ENCODE measurements at regions not wholly inside any gene's neighbourhood (a gene's known extent, or its start where the extent isn't known, plus 50 kb on each side); places are given as distances from the start of the nearest gene placed in this dataset.

- no peak for DNase-seq (ENCODE audit: low read depth)
Observed at GRCh38 chr3:34183114-34183513, 384.7 kb downstream of the PDCD6IP start.

DNA sequence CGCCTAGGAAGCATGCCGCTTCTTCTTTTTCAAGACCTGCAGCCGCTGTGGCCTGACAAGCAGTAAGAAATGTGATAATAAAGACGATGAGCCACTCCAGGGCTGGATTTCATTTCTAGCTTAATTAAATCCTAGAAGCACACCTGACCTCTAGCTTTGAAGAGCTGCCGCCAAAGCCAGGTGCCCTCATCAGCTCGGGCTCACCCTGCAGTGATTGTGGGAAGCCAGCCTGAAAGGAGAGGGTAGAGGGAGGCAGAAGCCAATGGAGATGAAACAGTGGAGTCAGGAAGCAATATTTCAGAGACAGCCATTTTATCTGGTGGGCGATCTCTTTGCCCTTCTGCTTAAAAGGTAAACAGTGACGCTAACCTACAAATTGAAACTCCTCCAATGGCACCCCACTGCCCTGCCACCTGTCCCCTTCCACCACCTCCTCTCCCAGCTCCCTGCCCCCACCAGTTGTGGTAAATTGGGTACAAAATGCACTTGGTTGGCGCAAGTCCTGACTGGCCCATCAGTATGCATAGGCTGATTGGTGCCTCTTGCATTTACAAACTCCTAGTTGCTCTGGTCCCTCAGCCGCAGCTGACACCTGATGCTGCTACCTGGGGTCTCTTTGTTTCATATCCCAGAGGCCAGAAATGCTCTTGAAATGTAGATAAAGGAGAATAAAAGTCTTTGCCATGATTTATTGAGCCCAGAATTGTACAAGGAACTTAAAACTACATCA lies 385.3 kb downstream of the PDCD6IP start:
- no peak for DNase-seq (ENCODE audit: low read depth)

- no peak for DNase-seq (ENCODE audit: low read depth)
Observed at GRCh38 chr3:34185301-34185700, 386.9 kb downstream of the PDCD6IP start.

- DNase-seq (ENCODE audit: low read depth), result no peak
Observed at GRCh38 chr3:34189133-34189532, 390.7 kb downstream of the PDCD6IP start.

GRCh38 chr3:34196914-34197313 lies 398.5 kb downstream of the PDCD6IP start:
- no peak for DNase-seq (ENCODE audit: low read depth)

GRCh38 chr3:34198309-34198708 lies 399.9 kb downstream of the PDCD6IP start:
- DNase-seq (ENCODE audit: low read depth), result no peak

DNA sequence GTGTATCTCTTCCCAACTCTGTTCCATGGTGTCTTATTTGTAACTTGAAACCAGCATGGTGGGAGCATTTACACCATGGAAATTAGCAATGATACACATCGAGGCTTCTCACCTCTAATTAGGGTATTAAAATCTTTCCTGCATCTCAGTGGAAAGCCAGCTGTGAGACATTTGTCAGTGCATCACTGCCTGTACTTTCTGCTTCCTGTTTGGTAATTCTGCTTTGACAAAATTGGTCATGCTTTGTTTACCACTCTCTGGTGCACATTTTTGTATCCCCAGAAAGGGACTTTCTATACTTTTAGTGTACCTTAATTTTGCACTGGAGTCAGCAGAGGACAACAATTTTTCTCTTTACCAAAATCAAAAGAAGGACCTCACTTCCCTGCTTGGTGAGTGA lies 402.1 kb downstream of the PDCD6IP start:
- no peak for DNase-seq (ENCODE audit: low read depth)

DNA sequence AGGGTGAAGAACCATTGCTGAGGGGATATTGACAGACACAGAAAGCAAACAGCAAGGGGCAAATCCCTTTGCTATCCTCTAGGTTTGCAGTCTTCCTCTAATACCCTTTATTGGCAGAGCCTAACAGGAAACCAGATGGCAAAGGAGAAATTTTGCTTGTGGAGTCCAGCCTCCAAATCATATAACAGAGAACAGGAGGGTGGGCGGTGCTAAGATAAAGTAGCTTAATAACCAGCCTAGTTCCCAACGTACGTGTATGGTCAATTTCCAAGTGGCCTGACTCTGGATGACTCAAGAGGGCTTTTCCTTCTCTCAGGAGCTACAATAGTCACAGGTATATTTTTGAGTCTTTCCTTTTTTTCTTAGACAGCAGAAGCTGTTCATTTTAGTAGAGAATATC lies 404.5 kb downstream of the PDCD6IP start:
- DNase-seq (ENCODE audit: low read depth), result no peak

- DNase-seq (ENCODE audit: low read depth), result no peak
Observed at GRCh38 chr3:34203386-34203785, 405.0 kb downstream of the PDCD6IP start.

GRCh38 chr3:34207002-34207401 lies 408.6 kb downstream of the PDCD6IP start:
- no peak for DNase-seq (ENCODE audit: low read depth)

- DNase-seq (ENCODE audit: low read depth), result no peak
Observed at GRCh38 chr3:34207806-34208205, 409.4 kb downstream of the PDCD6IP start.

DNA sequence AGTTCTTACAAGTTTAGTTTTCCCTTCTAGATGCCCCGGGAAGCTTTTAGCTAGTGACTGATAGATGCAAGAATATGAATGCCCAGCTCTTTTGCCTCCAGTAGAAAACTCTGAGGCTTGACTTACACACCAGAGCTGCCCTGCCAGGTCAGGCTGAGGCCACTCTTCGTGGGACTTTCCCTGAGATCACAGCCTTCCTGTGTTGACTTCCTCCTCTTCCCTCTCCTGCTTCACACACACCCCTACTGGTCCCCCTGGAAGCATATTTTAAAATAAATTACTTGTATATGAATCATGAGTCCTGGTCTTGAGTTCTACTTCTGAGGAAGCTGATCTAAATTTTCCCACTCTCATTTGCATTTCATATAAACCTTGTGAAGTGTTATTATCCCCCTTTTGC lies 413.7 kb downstream of the PDCD6IP start:
- no peak for DNase-seq (ENCODE audit: low read depth)

DNA sequence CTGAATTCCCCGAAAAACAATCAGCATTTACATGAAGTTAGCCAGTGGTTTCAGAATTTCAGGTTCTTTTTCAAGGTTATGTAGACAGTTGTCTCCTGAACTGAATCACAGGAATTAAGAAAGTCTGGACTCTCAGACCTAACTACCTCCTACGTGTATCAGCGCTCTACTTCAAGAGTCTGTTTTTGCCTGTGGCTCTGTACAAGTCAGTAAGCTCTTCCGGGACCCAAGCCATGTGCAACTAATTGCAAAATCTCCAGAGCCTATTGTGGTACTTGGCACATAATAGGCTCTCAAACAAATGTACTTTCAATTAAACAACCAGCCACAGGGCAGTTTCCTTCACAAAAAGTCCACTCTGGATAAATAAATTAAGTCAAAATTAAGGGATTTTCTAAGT lies 414.2 kb downstream of the PDCD6IP start:
- DNase-seq (ENCODE audit: low read depth), result no peak

- DNase-seq (ENCODE audit: low read depth), result no peak
Observed at GRCh38 chr3:34213478-34213877, 415.0 kb downstream of the PDCD6IP start.

DNA sequence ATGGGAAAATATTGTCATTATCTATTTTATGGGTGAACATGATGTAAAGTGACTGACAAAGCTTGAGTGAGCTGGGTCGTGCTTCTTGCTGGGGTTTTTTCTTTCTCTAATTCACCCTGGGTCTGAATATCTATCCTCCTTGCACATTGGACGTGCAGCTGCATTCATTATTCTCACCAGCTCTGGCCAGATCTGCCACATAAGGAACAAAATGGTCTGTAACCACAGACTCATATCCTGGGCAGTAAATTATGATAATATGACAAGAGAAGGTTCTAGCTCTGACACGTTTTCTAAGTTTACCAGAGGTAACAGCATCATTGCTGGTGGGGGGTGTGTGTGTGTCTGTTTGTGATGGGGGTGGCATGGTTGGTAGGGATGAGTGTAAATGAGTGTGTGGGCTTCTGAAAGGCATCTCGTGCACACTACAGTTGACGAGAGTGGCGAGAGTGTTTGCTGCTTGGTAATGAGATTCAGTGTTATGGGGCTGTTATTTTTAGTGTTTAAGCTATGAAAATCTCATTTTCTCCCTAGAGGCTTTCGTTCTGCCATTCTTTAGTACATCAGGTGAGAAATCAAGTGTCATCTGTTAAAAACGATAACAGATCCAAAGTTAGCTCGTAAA lies 418.4 kb downstream of the PDCD6IP start:
- no peak for DNase-seq (ENCODE audit: low read depth)

DNA sequence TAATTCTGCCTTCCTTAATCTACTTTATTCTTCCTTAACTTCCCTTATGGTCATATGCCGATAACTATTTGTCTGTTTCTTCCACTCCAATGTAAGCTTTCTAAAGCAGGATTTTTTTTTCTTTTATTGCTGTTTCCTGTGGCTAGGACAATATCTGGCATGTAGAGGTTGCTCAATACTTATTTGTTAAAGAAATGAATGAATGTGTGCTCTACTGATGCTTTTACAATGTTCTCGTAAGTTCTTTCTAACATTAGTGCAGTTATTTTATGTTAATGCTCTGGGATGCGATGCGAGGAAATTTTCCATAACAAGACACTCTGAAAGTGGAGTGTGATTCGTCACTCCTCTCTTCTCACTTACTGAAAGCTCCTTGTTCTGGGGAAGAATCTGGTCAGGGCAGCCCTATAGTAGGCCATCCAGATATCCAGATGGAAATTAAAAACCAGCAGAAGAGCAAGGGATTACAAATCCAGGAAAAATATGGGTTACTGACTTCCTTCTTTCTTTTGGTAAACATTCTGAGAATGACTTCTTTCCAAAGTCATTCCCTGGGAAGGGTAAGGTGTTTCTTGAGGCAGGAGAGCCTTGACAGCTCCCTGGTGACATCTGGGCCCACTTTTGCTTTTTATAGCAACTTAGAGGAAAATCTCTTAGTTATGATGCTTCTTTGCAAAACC lies 420.4 kb downstream of the PDCD6IP start:
- no peak for DNase-seq (ENCODE audit: low read depth)

DNA sequence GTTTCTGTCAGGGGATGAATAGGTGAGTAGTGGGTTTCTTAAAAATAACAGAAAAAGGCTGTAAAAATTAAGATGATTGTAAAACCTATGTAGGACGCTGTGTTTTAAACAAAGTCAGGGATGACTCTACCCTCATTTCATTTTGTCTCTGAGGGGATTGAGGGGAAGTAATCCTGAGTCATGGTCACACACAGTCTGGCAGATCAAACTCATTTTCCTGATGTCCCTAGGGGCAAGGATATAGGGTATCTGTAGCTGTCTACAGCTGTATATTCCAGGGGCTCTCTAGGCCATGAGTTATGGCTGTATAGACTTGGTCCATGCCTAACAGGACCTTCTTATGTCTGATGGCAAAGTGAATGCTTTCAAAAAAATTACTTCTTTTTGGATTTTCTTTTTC lies 421.1 kb downstream of the PDCD6IP start:
- no peak for DNase-seq (ENCODE audit: low read depth)

DNA sequence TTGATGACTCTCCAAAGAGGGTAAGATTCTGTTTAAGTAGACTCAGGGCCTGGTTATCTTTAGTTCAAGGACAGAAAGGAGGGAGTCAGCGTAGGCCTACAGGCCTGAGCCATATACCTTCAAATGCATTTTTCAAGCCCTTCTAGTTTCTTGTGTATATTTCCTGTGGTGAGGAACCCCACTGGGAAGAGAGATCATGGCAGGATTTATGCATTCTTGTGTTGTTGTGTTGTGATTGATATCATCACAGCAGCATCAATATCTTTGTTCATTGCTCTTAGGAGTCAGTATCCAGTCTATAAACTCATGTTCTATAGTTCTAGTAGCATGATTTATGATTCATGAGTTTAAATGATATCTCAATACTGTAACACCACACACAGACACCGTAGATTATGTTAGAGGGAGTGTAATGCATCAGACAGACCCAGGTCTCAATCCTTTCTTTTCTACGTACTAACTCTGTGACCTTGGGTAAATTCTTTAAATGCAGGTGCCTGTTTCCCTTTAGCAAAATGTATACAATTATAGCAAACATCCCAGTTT lies 427.5 kb downstream of the PDCD6IP start:
- no peak for DNase-seq (ENCODE audit: low read depth)

DNA sequence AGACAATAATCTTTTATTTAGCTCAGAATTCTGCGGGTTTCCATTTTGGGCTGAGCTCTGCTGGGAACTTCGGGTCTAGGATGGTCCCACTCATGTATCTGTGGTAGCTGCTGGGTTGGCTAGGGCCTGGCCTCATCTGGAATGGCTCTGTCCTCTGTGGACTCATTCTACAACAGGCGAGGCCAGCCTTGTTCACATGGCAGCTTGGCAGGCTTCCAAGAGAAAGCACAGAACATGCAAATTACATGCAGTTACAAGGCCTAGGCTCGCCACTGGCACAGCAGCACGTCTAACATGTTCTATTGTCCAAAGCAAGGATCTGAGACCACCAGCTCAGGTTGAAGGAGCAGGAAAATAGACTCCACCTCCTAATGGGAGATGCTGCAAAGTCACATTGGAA lies 431.4 kb downstream of the PDCD6IP start:
- no peak for DNase-seq (ENCODE audit: low read depth)

DNA sequence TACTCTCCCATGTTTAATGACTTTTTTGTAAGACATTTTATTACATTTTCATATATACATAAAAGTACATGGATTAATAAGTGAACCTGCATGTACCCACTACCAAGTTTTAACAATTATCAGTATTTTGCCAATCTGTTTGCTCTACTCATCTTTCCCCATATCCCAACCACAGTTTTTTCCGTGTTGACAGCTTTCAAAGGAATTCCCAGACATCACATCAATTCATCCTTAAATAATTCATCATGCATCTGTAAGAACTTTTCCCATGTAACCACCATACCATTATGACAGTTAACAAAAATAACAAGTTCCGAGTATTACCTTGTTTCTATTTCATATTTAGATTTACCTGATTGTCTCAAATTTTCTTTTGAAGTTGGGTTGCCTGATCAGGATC lies 436.7 kb downstream of the PDCD6IP start:
- DNase-seq (ENCODE audit: low read depth), result no peak

- DNase-seq (ENCODE audit: low read depth), result no peak
Observed at GRCh38 chr3:34237946-34238345, 439.5 kb downstream of the PDCD6IP start.

- DNase-seq (ENCODE audit: low read depth), result no peak
Observed at GRCh38 chr3:34238407-34238806, 440.0 kb downstream of the PDCD6IP start.

DNA sequence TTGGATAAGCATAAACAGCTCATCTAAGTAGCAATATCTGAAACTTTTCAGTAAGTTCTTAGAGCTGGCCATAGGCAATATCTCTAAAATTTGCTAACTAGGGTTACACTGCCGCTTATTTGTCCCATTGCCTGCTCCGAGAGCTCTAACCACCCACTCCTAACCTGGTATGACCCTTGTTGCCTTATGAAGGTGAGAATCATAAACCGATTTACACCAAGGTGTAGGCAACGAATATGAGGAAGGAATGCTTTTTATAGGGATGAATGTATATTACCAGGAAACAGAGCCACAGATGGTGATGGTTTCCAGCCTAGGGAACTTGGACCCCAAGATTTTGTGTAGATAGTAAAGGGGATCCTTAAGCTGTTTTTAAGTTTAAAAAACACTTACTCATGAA lies 440.9 kb downstream of the PDCD6IP start:
- DNase-seq (ENCODE audit: low read depth), result no peak

All from CMK (cell line).